GM10266 (cell line): ENCODE measurements at regions not wholly inside any gene's neighbourhood (a gene's known extent, or its start where the extent isn't known, plus 50 kb on each side); places are given as distances from the start of the nearest gene placed in this dataset.

Source experiments
- DNase-seq: peaks from one replicate; pipeline ENCODE4 v3.0.0; 2012; ENCODE audit errors: extremely low spot score
- CTCF ChIP-seq: IDR thresholded peaks from 2 replicates; pipeline ENCODE4 v1.5.1; 2012; ENCODE audit warnings: mild to moderate bottlenecking, low read depth; ENCODE audit not compliant: control insufficient read depth, insufficient read depth; ENCODE audit errors: missing control alignments

GRCh38 chr12:22835431-22835830 is 210.5 kb downstream of the ETNK1 start:
- TF ChIP-seq CTCF, result no peak

GRCh38 chr12:22850185-22850584 is 225.2 kb downstream of the ETNK1 start:
- DNase-seq, result no peak
- no peak for TF ChIP-seq CTCF

More at GRCh38 chr12:22835431-22835830, 210.5 kb downstream of the ETNK1 start:
- no peak for DNase-seq

- no peak for DNase-seq
- TF ChIP-seq CTCF, result no peak
These were observed 226.6 kb downstream of the ETNK1 start for GRCh38 chr12:22851532-22851931.

- no peak for DNase-seq
- TF ChIP-seq CTCF, result no peak
These were observed 230.5 kb downstream of the ETNK1 start for GRCh38 chr12:22855456-22855855.

- TF ChIP-seq CTCF, result peak; percentile 53
- DNase-seq, result peak; percentile 13
These were observed 231.2 kb downstream of the ETNK1 start for GRCh38 chr12:22856178-22856577.

- no peak for TF ChIP-seq CTCF
- no peak for DNase-seq
These were observed 234.0 kb downstream of the ETNK1 start for GRCh38 chr12:22858849-22859570.

- no peak for DNase-seq
- no peak for TF ChIP-seq CTCF
These were observed 236.0 kb downstream of the ETNK1 start for GRCh38 chr12:22860926-22861325.
